GM21825 (cell line): ENCODE measurements at regions not wholly inside any gene's neighbourhood (a gene's known extent, or its start where the extent isn't known, plus 50 kb on each side); places are given as distances from the start of the nearest gene placed in this dataset.
"Not testable (repeated sequence)": the region's sequence is repeated elsewhere in the genome, so short reads cannot be mapped to it uniquely, and the experiment has no call there.

Source experiments
- ATAC-seq: cut with Tn5 transposase; IDR thresholded peaks from one replicate; pipeline ENCODE4 v1.9.1; 2021; ENCODE audit warnings: mild to moderate bottlenecking, moderate library complexity; ENCODE audit not compliant: unreplicated experiment

- ATAC-seq = no peak
Measured at GRCh38 chr15:94834494-94834893, 603.1 kb downstream of the MCTP2 start.

- no peak for ATAC-seq
Measured at GRCh38 chr15:94838281-94838680, 606.9 kb downstream of the MCTP2 start.

GRCh38 chr15:94840794-94841783 is 609.7 kb downstream of the MCTP2 start:
- no peak for ATAC-seq

GRCh38 chr15:94843060-94843459 is 611.7 kb downstream of the MCTP2 start:
- no peak for ATAC-seq

- no peak for ATAC-seq
Measured at GRCh38 chr15:94844198-94844537, 612.8 kb downstream of the MCTP2 start.

- ATAC-seq = no peak
Measured at GRCh38 chr15:94844538-94845389, 613.4 kb downstream of the MCTP2 start.

- ATAC-seq = no peak
Measured at GRCh38 chr15:94845390-94845716, 614.0 kb downstream of the MCTP2 start.

GRCh38 chr15:94847325-94847724 is 616.0 kb downstream of the MCTP2 start:
- ATAC-seq = no peak

GRCh38 chr15:94848054-94848453 is 616.7 kb downstream of the MCTP2 start:
- ATAC-seq = no peak

GRCh38 chr15:94855018-94855408 is 623.7 kb downstream of the MCTP2 start:
- no peak for ATAC-seq

GRCh38 chr15:94855409-94856266 is 624.3 kb downstream of the MCTP2 start:
- no peak for ATAC-seq

GRCh38 chr15:94856267-94856854 is 625.0 kb downstream of the MCTP2 start:
- no peak for ATAC-seq

GRCh38 chr15:94857466-94857865 is 626.1 kb downstream of the MCTP2 start:
- no peak for ATAC-seq

GRCh38 chr15:94858011-94858410 is 626.6 kb downstream of the MCTP2 start:
- no peak for ATAC-seq

- no peak for ATAC-seq
Measured at GRCh38 chr15:94858449-94858848, 627.1 kb downstream of the MCTP2 start.

GRCh38 chr15:94858920-94859319 is 627.6 kb downstream of the MCTP2 start:
- ATAC-seq = no peak

GRCh38 chr15:94864600-94864999 is 633.2 kb downstream of the MCTP2 start:
- ATAC-seq = no peak

- not testable (repeated sequence) for ATAC-seq
Measured at GRCh38 chr15:94868265-94868664, 636.9 kb downstream of the MCTP2 start.

- ATAC-seq = no peak
Measured at GRCh38 chr15:94875550-94875949, 644.2 kb downstream of the MCTP2 start.

- ATAC-seq = no peak
Measured at GRCh38 chr15:94877833-94878232, 646.5 kb downstream of the MCTP2 start.
